ENCODE measurements at regions not wholly inside any gene's neighbourhood (a gene's known extent, or its start where the extent isn't known, plus 50 kb on each side); places are given as distances from the start of the nearest gene placed in this dataset.
"Not testable (repeated sequence)": the region's sequence is repeated elsewhere in the genome, so short reads cannot be mapped to it uniquely, and the experiment has no call there.

DNA sequence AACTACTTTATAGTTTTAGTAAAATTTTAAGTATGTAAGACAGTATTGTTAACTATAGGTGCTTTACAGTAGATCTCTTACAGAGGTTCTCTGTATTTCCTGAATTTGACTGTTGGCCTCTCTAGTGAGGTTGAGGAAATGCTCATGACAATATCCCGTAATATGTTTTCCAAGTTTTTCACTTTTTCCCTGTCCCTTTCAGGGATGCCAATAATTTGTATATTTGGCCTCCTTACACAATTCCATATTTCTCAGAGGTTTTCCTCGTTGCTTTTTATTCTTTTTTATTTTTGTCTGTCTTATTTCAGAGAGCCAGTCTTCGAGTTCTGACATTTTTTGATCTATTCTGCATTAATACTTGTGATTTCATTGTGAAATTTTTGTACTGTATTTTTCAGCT, 233.7 kb upstream of the PDE3A start:
- POLR2A ChIA-PET: no interaction called here
- H3K27me3 Mint-ChIP-seq (ENCODE audit: low read depth): no peaks in the 10 kb centered on the region
- no peaks in the 10 kb centered on the region for H3K4me1 Mint-ChIP-seq (ENCODE audit: low read depth)

DNA sequence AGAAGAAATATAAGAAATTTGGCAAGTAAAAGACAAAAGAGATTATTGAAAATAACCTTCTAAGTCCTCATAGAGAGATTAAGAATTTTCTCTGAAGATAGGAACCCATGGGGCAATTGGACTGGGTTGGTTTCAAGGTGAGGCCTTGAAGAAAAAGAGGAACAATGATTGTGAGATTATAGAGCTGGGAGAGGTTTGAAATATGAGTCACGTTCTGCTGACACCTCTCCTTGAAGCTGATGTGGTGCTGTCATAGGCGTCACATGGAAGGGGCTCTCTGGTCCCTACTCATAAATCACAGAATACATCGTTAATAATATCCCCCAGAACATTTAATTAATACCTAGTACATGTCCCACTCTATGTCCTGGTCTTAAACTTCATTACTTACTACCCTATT, 227.6 kb upstream of the PDE3A start:
- H3K4me3 Mint-ChIP-seq: no peak overlapping the region
- ATAC-seq: no peak
- H3K9me3 Mint-ChIP-seq (ENCODE audit: insufficient read depth): no peaks in the 10 kb centered on the region
- no peaks in the 10 kb centered on the region for H3K27me3 Mint-ChIP-seq (ENCODE audit: low read depth)
- no peaks in the 10 kb centered on the region for H3K4me1 Mint-ChIP-seq (ENCODE audit: low read depth)
- no peak for DNase-seq
- H3K27ac Mint-ChIP-seq: no peak overlapping the region
- H3K36me3 Mint-ChIP-seq (ENCODE audit: low read depth): no peaks in the 10 kb centered on the region
- ChIA-PET POLR2A (no interaction called here), CTCF (no interaction called here)

More for the DNA sequence above, 233.7 kb upstream of the PDE3A start:
- no peaks in the 10 kb centered on the region for H3K9me3 Mint-ChIP-seq (ENCODE audit: insufficient read depth)
- no peak overlapping the region for H3K27ac Mint-ChIP-seq
- ATAC-seq (no peak), DNase-seq (no peak)
- CTCF ChIA-PET: no interaction called here
- no peaks in the 10 kb centered on the region for H3K36me3 Mint-ChIP-seq (ENCODE audit: low read depth)
- H3K4me3 Mint-ChIP-seq: no peak overlapping the region

DNA sequence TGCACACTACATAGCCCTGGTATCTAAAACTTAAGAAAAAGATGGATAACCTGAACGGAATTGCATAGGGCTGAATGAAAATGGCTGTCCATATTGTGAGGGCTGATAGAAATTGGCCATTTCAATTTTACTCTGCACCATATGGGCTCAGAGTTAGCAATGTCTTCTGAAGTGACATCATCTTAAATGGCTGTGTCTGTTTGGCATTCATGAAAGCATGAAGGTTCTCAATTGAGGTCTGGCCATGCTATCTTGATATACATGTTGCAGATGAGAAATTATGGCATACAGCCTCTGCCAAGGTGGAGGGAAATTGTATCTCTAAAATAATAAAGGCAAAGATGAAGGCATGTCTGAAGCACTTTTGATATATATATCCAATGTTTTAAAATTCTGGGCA, 226.0 kb upstream of the PDE3A start:
- H3K36me3 Mint-ChIP-seq (ENCODE audit: low read depth): no peaks in the 10 kb centered on the region
- H3K27ac Mint-ChIP-seq: no peak overlapping the region
- no peaks in the 10 kb centered on the region for H3K9me3 Mint-ChIP-seq (ENCODE audit: insufficient read depth)
- DNase-seq (no peak), ATAC-seq (no peak)
- no peak overlapping the region for H3K4me3 Mint-ChIP-seq
- H3K27me3 Mint-ChIP-seq (ENCODE audit: low read depth): no peaks in the 10 kb centered on the region
- H3K4me1 Mint-ChIP-seq (ENCODE audit: low read depth): no peaks in the 10 kb centered on the region
- ChIA-PET CTCF (no interaction called here), POLR2A (interaction anchor here (0.6 kb wide), 1 partner anchor 198 kb away, joined by 3 read pairs; no protein-coding TSS in a partner anchor)

DNA sequence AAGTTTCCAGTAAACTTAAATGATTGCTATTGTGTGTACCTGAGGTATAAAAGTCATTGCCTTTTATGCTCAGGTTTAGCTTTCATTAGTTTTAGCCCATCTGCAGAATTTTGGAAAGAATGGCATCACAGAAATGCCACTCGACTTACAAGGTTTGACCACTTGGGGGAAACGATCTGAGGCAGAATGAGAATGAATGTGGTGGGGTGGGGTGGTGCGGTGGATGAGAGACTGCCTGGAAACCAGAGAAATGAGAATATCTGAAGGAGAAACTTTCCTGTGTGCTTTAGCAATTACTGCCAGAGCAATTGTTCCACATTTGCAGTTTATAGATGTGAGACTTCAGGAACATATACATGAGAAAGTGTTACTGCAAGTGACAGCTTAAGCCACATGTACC, 225.4 kb upstream of the PDE3A start:
- H3K36me3 Mint-ChIP-seq (ENCODE audit: low read depth): no peaks in the 10 kb centered on the region
- DNase-seq (no peak), ATAC-seq (no peak)
- POLR2A ChIA-PET: no interaction called here
- no peak overlapping the region for H3K27ac Mint-ChIP-seq
- CTCF ChIA-PET: no interaction called here
- H3K9me3 Mint-ChIP-seq (ENCODE audit: insufficient read depth): no peaks in the 10 kb centered on the region
- H3K4me3 Mint-ChIP-seq: no peak overlapping the region
- H3K27me3 Mint-ChIP-seq (ENCODE audit: low read depth): no peaks in the 10 kb centered on the region
- H3K4me1 Mint-ChIP-seq (ENCODE audit: low read depth): no peaks in the 10 kb centered on the region

DNA sequence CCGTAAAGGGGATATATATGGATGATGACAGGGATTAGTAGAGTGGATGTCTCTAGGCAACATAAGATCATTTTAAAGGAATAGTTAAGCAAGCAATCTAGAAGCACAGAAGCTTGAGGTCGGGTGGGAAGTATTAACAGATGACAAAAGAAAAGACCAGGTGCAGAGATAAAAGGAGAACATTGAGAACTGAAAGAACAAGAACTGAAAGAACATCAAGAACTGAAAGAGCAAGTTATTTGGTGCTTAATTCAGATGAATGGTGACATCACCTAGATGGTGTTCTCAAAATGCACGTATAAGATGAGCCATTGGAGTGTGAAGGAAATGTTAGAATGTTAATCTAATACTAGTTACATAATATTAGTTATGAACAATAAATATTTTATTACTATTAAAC, 224.0 kb upstream of the PDE3A start:
- ChIA-PET POLR2A (no interaction called here), CTCF (no interaction called here)
- Mint-ChIP-seq H3K9me3 (ENCODE audit: insufficient read depth) (no peaks in the 10 kb centered on the region), H3K27me3 (ENCODE audit: low read depth) (no peaks in the 10 kb centered on the region), H3K4me1 (ENCODE audit: low read depth) (no peaks in the 10 kb centered on the region), H3K4me3 (no peak overlapping the region), H3K36me3 (ENCODE audit: low read depth) (no peaks in the 10 kb centered on the region), H3K27ac (no peak overlapping the region)
- DNase-seq: no peak
- ATAC-seq: no peak

DNA sequence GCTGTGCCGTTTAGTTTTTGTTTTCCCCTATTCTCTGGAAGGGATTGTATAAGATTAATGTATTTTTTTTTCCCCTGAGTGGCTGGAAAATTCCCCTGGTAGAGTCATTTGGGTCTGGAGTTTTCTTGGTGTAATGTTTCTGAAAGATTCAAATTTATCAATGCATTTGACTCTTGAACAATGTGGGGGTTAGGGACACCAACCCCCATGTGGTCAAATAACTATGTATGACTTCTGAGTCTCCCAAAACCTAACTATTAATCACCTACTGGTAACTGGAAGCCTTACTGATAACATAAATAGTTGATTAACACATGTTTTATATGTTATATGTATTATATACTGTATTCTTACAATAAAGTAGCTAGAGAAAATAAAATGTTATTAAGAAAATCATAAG, 220.1 kb upstream of the PDE3A start:
- no peaks in the 10 kb centered on the region for H3K36me3 Mint-ChIP-seq (ENCODE audit: low read depth)
- H3K4me1 Mint-ChIP-seq (ENCODE audit: low read depth): no peaks in the 10 kb centered on the region
- CTCF ChIA-PET: no interaction called here
- H3K4me3 Mint-ChIP-seq: no peak overlapping the region
- DNase-seq (no peak), ATAC-seq (no peak)
- no peaks in the 10 kb centered on the region for H3K9me3 Mint-ChIP-seq (ENCODE audit: insufficient read depth)
- no peaks in the 10 kb centered on the region for H3K27me3 Mint-ChIP-seq (ENCODE audit: low read depth)
- POLR2A ChIA-PET: no interaction called here
- H3K27ac Mint-ChIP-seq: no peak overlapping the region

DNA sequence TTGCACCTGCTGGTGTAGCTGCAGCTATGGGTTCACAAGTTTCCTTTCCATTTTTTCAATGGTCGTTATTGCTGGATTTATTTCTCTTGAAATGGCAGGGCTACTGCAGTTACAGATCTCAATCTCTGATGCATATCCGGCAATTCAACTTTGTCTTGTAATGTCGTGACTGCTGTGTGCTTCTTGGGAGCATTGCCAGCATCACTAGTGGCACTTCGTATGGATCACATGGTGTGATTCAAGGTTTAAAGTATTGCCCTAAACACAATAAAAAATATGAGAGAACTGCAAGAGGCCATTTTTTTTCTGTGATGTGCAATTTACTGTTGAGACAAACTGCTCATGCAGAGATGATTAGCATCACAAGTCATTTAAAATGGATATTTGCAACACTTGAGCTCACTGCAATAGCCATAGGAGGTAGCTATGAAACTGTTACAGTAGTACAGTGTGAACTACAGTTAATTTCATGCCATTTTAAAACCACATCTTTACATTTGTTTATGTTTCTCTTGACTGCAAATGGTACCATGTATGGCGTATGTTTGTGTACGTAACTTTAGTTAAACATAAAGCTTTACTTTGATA, 217.4 kb upstream of the PDE3A start:
- no peak overlapping the region for H3K4me3 Mint-ChIP-seq
- ChIA-PET CTCF (no interaction called here), POLR2A (no interaction called here)
- DNase-seq: no peak
- no peaks in the 10 kb centered on the region for H3K36me3 Mint-ChIP-seq (ENCODE audit: low read depth)
- H3K27ac Mint-ChIP-seq: no peak overlapping the region
- ATAC-seq: no peak
- H3K4me1 Mint-ChIP-seq (ENCODE audit: low read depth): no peaks in the 10 kb centered on the region
- H3K27me3 Mint-ChIP-seq (ENCODE audit: low read depth): no peaks in the 10 kb centered on the region
- no peaks in the 10 kb centered on the region for H3K9me3 Mint-ChIP-seq (ENCODE audit: insufficient read depth)

DNA sequence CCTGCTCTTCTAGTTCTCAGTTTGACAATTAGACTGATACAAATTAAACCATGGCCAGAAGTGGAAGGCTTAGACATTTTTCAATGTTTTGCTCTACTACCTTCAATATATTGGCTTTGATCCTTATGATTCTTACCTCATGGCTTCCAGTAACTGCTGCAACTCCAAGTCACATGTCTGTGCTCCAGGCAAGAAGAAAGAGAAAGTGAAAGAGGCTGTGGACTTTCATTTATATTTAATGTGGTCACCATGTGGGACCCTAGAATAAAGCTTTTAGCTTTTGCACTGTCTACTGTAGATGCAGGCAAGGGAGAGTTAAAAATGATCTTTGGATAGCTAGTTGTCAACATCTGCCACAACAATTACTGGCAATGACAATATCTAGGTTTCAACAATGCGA, 214.3 kb upstream of the PDE3A start:
- Mint-ChIP-seq H3K27me3 (ENCODE audit: low read depth) (no peaks in the 10 kb centered on the region), H3K4me1 (ENCODE audit: low read depth) (no peaks in the 10 kb centered on the region), H3K4me3 (no peak overlapping the region), H3K36me3 (ENCODE audit: low read depth) (no peaks in the 10 kb centered on the region), H3K9me3 (ENCODE audit: insufficient read depth) (no peaks in the 10 kb centered on the region), H3K27ac (no peak overlapping the region)
- DNase-seq: no peak
- peak; percentile 23 for ATAC-seq
- CTCF ChIA-PET: no interaction called here
- POLR2A ChIA-PET: no interaction called here

DNA sequence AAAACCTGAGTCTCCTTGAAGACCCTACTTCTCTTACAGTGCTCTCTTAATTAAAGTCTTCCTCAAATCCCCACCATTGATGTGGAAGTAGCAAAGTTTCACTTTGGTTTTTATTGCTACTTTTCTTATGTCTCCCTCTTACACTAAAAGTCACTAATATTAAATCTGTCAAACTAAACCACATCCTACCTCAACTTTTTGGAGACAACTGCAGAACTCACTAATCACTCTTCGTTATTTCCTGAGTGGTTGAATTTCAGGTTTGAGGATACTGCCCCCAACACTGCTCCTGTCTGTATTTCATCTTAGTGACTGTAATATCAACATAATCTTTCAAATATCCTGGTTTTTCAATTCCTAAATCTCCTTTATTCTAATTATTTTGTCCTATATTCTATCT, 213.0 kb upstream of the PDE3A start:
- ChIA-PET POLR2A (no interaction called here), CTCF (no interaction called here)
- H3K4me1 Mint-ChIP-seq (ENCODE audit: low read depth): no peaks in the 10 kb centered on the region
- ATAC-seq (no peak), DNase-seq (no peak)
- H3K27ac Mint-ChIP-seq: no peak overlapping the region
- no peaks in the 10 kb centered on the region for H3K36me3 Mint-ChIP-seq (ENCODE audit: low read depth)
- no peaks in the 10 kb centered on the region for H3K27me3 Mint-ChIP-seq (ENCODE audit: low read depth)
- no peaks in the 10 kb centered on the region for H3K9me3 Mint-ChIP-seq (ENCODE audit: insufficient read depth)
- H3K4me3 Mint-ChIP-seq: no peak overlapping the region

DNA sequence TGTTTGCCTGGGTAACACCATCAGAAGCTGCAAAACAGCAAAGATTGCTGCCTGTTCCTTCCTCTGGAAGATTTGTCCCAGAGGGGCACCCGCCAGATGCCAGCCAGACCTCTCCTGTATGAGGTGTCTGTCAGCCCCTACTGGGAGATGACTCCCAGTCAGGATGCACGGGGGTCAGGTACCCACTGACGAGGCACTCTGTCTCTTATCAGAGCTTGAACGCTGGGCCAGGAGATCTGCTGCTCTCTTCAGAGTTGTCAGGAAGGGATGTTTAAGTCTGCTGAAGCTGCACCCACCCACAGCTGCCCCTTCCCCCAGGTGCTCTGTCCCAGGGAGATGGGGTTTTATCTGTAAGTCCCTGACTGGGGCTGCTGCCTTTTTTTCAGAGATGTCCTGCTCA, 207.4 kb upstream of the PDE3A start:
- H3K36me3 Mint-ChIP-seq (ENCODE audit: low read depth); POLR2A ChIA-PET; DNase-seq; CTCF ChIA-PET; H3K4me1 Mint-ChIP-seq (ENCODE audit: low read depth); H3K27me3 Mint-ChIP-seq (ENCODE audit: low read depth); H3K27ac Mint-ChIP-seq; H3K9me3 Mint-ChIP-seq (ENCODE audit: insufficient read depth); ATAC-seq; H3K4me3 Mint-ChIP-seq: not testable (repeated sequence)

DNA sequence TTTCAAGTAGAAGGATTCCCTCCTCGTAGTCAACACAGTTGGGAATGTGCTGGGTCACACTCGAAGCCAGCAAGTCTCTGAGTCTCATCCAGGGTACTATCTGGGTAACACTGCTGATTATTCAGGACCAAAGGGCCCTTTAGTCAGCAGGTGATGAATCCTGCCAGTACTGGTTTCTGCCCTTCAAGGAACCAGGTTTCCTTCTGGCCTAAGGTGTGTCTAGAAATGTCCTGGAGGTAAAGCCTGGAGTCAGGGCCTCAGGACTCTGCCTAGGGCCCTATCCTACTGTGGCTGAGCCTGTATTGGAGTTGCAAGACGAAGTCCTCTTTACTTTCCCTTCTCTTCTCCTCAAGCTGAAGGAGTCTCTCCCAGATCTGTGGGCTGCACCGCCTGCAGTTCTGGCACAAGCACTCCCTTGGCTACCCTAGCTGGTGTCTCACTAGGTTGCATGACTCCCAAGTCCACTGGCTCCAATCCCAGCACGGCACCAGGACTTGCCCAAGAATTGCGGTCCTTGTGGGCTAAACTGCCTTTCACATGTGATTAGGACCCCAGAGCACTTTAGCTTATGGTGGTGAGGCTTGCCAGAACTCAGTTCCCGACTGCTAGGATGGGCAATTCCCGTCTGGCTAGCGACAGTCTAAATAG, 193.7 kb upstream of the PDE3A start:
- Mint-ChIP-seq H3K4me3 (no peak overlapping the region), H3K27ac (no peak overlapping the region), H3K9me3 (ENCODE audit: insufficient read depth) (no peaks in the 10 kb centered on the region), H3K4me1 (ENCODE audit: low read depth) (no peaks in the 10 kb centered on the region), H3K27me3 (ENCODE audit: low read depth) (no peaks in the 10 kb centered on the region), H3K36me3 (ENCODE audit: low read depth) (no peaks in the 10 kb centered on the region)
- ChIA-PET POLR2A (no interaction called here), CTCF (no interaction called here)
- no peak for ATAC-seq
- no peak for DNase-seq

DNA sequence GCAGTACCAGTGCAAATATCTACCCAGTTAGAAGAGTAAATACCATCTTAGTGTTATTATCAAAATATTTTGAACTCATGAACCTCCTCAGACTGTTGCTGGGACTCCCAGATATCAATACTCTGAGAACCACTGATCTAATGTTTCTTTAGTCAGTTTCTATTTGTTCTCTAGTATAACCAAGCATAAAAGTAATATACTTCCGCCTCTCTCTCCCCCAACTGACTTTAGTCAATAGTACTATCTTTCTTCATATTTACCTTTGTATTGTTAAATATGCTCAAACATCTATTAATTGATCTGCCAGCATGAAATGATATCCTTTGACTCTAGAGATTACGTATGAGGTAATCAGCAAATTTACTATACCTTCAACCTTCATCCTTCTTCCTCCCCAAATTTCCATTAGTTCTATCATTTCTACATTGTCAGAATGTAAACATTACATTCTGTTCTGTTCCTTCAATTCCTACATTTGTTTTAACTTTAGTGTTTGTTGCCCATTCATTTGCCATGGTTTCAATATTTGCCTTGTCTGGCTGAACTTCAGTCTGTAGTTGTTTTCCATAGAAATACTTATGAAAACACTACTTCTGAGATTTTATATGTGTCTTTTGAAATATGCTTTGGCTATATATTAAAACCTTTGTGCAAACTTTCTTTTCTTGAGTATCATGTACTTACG, 192.5 kb upstream of the PDE3A start:
- ChIA-PET POLR2A (no interaction called here), CTCF (no interaction called here)
- no peaks in the 10 kb centered on the region for H3K27me3 Mint-ChIP-seq (ENCODE audit: low read depth)
- H3K4me3 Mint-ChIP-seq: no peak overlapping the region
- no peak for DNase-seq
- H3K4me1 Mint-ChIP-seq (ENCODE audit: low read depth): no peaks in the 10 kb centered on the region
- no peaks in the 10 kb centered on the region for H3K9me3 Mint-ChIP-seq (ENCODE audit: insufficient read depth)
- H3K27ac Mint-ChIP-seq: no peak overlapping the region
- no peak for ATAC-seq
- H3K36me3 Mint-ChIP-seq (ENCODE audit: low read depth): no peaks in the 10 kb centered on the region

Measured in activated CD8-positive, alpha-beta T cell treated with anti-CD3 and anti-CD28 coated beads, Interleukin-2, amount 10 ng/mL, durations not matched to agents 7 days and 5 days (primary cell).